ENCODE measurements at regions not wholly inside any gene's neighbourhood (a gene's known extent, or its start where the extent isn't known, plus 50 kb on each side); places are given as distances from the start of the nearest gene placed in this dataset.
"Not testable (repeated sequence)": the region's sequence is repeated elsewhere in the genome, so short reads cannot be mapped to it uniquely, and the experiment has no call there.

DNA sequence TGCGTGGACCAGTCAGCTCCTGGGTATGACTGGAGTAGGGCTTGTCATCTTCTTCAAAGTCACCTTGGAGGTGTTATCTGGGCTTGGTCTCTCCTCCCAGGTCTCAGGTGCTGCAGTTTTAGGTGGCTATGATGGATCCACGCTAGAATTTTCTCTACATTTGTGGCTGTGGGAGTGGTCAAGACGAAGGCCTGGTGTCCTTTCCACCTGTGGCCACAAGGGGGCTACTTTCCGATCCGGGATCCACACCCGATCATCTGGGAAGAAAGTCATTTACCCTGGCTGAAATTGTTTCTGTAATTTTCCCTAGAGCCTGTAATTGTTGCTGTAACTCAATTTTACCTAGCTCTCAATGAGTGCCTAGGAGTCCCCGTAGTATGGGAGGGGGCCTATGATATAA lies 248.0 kb downstream of the TSPY10 start:
- not testable (repeated sequence) for H3K27me3 ChIP-seq (ENCODE audit: insufficient read depth, low read length, poor library complexity); DNase-seq; H3K36me3 ChIP-seq (ENCODE audit: insufficient read depth, low read length); H4K20me1 ChIP-seq (ENCODE audit: insufficient read depth, low read length); H3K27ac ChIP-seq (ENCODE audit: low read length); H3K79me2 ChIP-seq (ENCODE audit: insufficient read depth, low read length); H3K9ac ChIP-seq (ENCODE audit: low read depth, low read length); H3K4me2 ChIP-seq (ENCODE audit: insufficient read depth, low read length); ATAC-seq (ENCODE audit: insufficient read depth, low read depth); H3K9me3 ChIP-seq (ENCODE audit: insufficient read depth, low read length, severe bottlenecking); H3K4me3 ChIP-seq (ENCODE audit: low read depth in 1 of 2, low read length in 2 of 2); H3K4me1 ChIP-seq (ENCODE audit: insufficient read depth, low read length); H2AFZ ChIP-seq (ENCODE audit: low read depth, low read length)

DNA sequence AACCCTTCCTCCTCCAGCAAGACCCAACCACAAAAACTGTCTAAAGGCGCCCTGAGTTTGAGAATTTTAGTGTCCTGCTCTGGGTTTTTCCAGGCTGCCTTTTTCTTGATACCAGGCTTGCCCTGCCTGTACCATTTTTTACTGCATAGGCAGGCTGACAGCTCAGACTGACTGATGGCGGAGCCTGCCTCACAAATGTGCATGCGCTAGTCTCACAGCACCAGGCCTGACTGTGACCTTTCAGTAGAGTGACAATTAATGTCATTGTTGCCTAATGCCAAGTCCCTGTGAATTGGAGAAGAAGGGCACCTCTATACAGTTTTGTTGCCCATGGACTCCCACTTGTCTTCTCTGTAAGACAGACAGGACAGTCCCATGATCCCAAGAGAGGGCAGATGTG lies 253.9 kb downstream of the TSPY10 start:
- H4K20me1 ChIP-seq (ENCODE audit: insufficient read depth, low read length); DNase-seq; H3K4me2 ChIP-seq (ENCODE audit: insufficient read depth, low read length); H3K4me3 ChIP-seq (ENCODE audit: low read depth in 1 of 2, low read length in 2 of 2); H3K79me2 ChIP-seq (ENCODE audit: insufficient read depth, low read length); H3K9me3 ChIP-seq (ENCODE audit: insufficient read depth, low read length, severe bottlenecking); H3K27ac ChIP-seq (ENCODE audit: low read length); H3K4me1 ChIP-seq (ENCODE audit: insufficient read depth, low read length); H3K36me3 ChIP-seq (ENCODE audit: insufficient read depth, low read length); H3K9ac ChIP-seq (ENCODE audit: low read depth, low read length); ATAC-seq (ENCODE audit: insufficient read depth, low read depth); H3K27me3 ChIP-seq (ENCODE audit: insufficient read depth, low read length, poor library complexity); H2AFZ ChIP-seq (ENCODE audit: low read depth, low read length): not testable (repeated sequence)

DNA sequence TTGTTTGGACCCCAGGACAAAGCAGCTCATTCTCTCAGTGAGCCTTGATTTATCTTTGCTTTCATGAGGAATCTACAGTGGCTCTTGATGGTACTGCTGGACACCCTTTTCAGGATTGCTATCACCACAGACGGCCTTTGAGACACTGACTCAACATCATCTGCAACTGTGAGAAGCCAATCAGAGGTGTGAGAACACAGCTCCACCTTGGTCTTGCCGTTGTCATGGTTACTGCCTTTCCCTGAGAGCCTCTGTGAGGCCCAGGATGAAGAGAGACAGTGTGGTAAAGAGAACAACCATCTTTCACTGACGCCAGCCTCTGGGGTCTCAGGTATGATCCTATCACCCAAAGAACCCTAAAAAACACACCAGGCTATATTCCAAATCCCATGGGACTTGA lies 270.2 kb downstream of the TSPY10 start:
- not testable (repeated sequence) for ATAC-seq (ENCODE audit: insufficient read depth, low read depth); H3K9me3 ChIP-seq (ENCODE audit: insufficient read depth, low read length, severe bottlenecking); DNase-seq; H3K9ac ChIP-seq (ENCODE audit: low read depth, low read length); H3K4me2 ChIP-seq (ENCODE audit: insufficient read depth, low read length); H2AFZ ChIP-seq (ENCODE audit: low read depth, low read length); H4K20me1 ChIP-seq (ENCODE audit: insufficient read depth, low read length); H3K36me3 ChIP-seq (ENCODE audit: insufficient read depth, low read length); H3K79me2 ChIP-seq (ENCODE audit: insufficient read depth, low read length); H3K27me3 ChIP-seq (ENCODE audit: insufficient read depth, low read length, poor library complexity); H3K4me3 ChIP-seq (ENCODE audit: low read depth in 1 of 2, low read length in 2 of 2); H3K4me1 ChIP-seq (ENCODE audit: insufficient read depth, low read length); H3K27ac ChIP-seq (ENCODE audit: low read length)

- ATAC-seq (ENCODE audit: insufficient read depth, low read depth), result peak; percentile 86
- Histone ChIP-seq H3K79me2 (ENCODE audit: insufficient read depth, low read length) (no peaks in the 10 kb centered on the region), H2AFZ (ENCODE audit: low read depth, low read length) (no peak overlapping the region)
These were observed 277.6 kb downstream of the TSPY10 start for GRCh38 chrY:9805235-9805634.

More at GRCh38 chrY:9805235-9805634, 277.6 kb downstream of the TSPY10 start:
- peak; percentile 35 for DNase-seq
- no peaks in the 10 kb centered on the region for H4K20me1 ChIP-seq (ENCODE audit: insufficient read depth, low read length)
- no peaks in the 10 kb centered on the region for H3K9me3 ChIP-seq (ENCODE audit: insufficient read depth, low read length, severe bottlenecking)
- H3K27ac ChIP-seq (ENCODE audit: low read length), result no peak overlapping the region
- no peak overlapping the region for H3K4me2 ChIP-seq (ENCODE audit: insufficient read depth, low read length)
- H3K27me3 ChIP-seq (ENCODE audit: insufficient read depth, low read length, poor library complexity), result no peaks in the 10 kb centered on the region
- H3K4me3 ChIP-seq (ENCODE audit: low read depth in 1 of 2, low read length in 2 of 2), result no peak overlapping the region
- no peaks in the 10 kb centered on the region for H3K36me3 ChIP-seq (ENCODE audit: insufficient read depth, low read length)
- H3K9ac ChIP-seq (ENCODE audit: low read depth, low read length), result no peak overlapping the region
- peaks cover 13% of the 10 kb centered on the region for H3K4me1 ChIP-seq (ENCODE audit: insufficient read depth, low read length)
- no peak for TF ChIP-seq EZH2 (IDR thresholded peaks at IDR 0.05; ENCODE audit: borderline replicate concordance, low read depth, low read length, severe bottlenecking)
- TF ChIP-seq, protein P1, sequence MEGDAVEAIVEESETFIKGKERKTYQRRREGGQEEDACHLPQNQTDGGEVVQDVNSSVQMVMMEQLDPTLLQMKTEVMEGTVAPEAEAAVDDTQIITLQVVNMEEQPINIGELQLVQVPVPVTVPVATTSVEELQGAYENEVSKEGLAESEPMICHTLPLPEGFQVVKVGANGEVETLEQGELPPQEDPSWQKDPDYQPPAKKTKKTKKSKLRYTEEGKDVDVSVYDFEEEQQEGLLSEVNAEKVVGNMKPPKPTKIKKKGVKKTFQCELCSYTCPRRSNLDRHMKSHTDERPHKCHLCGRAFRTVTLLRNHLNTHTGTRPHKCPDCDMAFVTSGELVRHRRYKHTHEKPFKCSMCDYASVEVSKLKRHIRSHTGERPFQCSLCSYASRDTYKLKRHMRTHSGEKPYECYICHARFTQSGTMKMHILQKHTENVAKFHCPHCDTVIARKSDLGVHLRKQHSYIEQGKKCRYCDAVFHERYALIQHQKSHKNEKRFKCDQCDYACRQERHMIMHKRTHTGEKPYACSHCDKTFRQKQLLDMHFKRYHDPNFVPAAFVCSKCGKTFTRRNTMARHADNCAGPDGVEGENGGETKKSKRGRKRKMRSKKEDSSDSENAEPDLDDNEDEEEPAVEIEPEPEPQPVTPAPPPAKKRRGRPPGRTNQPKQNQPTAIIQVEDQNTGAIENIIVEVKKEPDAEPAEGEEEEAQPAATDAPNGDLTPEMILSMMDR (IDR thresholded peaks at IDR 0.05; ENCODE audit: borderline replicate concordance, extremely low read depth, low read length, poor library complexity, severe bottlenecking), result no peak

Measured in DND-41 (cell line).